Breast epithelium (tissue), 3 donors: ENCODE measurements at regions not wholly inside any gene's neighbourhood (a gene's known extent, or its start where the extent isn't known, plus 50 kb on each side); places are given as distances from the start of the nearest gene placed in this dataset.

Experiments
- CTCF ChIP-seq, 3 donors: fragments of 450-650 bp; IDR thresholded peaks; one replicate each; pipeline ENCODE4 v1.5.1; 2016 to 2017; ENCODE audit warnings: antibody characterized with exemption in 3 of 3, mild to moderate bottlenecking in 3 of 3, moderate library complexity in 3 of 3
- POLR2A ChIP-seq: fragments of 450-650 bp; IDR thresholded peaks from one replicate; pipeline ENCODE4 v1.6.1; 2016; ENCODE audit warnings: antibody characterized with exemption, mild to moderate bottlenecking, moderate library complexity
- POLR2AphosphoS5 ChIP-seq, 3 donors: sonication (generic); formaldehyde crosslinking; IDR thresholded peaks; one replicate each; pipeline ENCODE4 v1.6.1; 2017; ENCODE audit warnings: antibody characterized with exemption in 3 of 3

DNA sequence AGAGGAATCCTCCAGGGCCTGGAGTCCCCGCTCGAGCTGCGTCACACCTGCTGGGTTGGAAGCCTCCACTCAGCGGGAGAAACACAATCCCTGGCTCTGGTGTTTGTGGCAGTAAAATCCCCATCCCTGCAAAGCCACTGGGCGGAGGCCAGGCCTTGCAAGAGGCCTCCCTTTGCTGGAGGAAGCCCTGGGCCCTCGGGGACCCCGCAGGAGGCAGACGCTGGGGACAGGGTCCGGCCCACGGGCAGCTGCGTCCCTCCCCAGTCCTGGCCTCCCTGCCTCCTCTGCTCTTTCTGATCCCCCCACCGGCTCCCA is 194.7 kb downstream of the BRD1 start:
- TF ChIP-seq POLR2A (no peak), CTCF (IDR thresholded peaks at IDR 0.05) (no peak), POLR2AphosphoS5 (IDR thresholded peaks at IDR 0.05) (no peak)
